ENCODE measurements at regions not wholly inside any gene's neighbourhood (a gene's known extent, or its start where the extent isn't known, plus 50 kb on each side); places are given as distances from the start of the nearest gene placed in this dataset.

DNA sequence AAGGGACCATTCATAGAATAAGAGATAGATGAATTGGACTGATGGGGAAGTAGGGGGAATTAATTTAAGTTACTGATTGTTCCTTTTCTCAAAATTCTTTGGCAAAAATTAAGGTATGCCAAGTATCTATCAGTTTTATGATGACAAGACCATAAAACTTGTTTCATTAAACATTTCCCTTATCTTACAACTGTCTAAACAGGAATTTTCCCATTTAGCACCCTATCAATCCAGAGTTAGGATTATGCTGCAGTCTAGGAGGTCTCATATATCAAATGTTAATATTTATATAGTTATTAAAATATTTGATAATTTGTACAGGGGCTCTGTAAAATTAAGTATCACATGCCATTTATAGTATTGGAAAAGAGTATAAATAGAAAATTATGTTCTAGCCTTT, 51.5 kb upstream of the ARID1B start:
- no peak for DNase-seq (ENCODE audit: low read depth)

DNA sequence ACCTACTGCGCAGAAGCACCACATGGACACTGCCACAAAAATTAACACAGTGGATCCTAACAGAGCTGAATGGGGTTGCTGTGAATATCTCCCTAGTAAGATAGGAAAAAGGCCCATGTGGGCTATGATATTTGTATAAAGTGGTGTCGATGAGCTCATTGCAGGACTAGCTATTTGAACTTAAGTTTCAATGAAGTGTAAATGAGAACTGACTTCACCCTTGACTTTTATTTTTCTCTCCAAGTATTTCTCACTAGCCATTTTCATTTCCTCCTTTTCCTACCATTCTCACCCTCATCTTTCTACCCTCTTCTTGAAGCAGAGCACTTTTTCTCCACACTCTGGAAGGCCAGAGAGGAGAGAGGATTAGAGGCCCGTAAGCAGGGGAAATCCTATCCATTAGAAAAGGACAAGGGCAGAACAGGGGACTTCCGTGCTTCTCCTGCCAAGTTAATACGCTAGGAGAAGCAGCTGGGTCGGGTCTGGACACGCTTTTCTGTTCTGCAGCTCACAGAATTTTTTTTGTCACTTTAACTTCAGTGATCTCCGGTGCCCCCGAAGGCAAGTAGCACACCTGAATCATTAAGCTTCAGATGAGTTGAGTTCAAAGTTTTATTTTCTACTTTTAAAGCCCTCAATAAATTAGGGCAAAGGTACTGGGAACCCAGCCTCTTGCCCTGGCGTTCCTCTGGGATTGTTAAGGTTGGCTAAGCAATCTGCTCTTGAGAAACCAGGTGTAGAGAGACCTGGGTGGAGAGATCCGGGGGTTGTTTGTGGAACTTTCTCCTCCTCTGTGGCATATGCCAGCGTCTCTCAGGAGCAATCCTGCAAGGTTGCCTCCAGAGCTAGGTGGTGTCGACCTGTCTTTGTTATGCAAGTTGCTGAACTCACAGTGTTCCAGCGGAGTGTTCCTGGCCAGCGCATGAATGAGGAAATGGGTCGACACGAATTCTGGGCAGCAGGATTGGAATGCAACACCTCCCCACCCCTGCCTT, 56.2 kb upstream of the ARID1B start:
- no peak for DNase-seq (ENCODE audit: low read depth)

DNA sequence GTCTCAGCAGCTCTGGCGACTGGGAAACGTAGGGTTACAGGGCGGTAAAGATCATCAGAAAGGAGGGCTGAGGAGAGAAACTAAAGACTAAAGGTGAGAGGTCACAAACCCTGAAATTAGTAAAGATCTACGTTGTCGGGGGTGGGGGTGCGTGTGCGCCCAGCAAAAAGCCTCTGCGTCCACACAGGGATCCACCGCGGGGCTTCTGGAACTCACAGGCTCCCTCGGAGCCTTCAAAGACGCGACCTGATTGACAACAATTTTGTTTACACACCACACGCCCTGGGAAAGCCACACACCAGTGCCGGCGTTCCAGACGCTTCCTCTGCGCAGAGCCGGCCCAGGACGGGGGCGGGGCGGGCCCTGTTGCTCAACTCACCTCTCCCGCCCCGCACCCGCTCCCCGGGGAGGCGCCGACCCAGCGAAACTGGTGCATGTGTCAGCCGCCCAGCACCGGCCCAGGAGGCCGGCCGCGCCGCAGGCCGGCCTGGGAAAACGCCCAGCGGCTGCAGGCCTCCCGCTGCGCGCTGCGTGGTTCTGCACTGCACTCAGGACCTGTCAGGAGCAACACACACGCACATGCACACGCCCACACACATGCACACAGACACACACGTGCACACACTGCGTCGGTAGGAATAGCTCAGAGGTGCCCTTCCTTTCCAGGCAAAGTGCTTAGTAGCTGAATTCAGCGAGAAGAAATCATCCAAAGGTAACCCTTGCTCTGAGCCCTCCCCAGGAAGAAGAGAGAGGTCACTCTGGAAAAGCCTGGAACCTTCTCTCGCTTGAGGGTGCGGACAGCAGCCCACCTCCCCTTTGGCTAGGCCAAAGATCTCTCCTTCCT, 57.2 kb upstream of the ARID1B start:
- peak; percentile 65 for DNase-seq (ENCODE audit: low read depth)

DNA sequence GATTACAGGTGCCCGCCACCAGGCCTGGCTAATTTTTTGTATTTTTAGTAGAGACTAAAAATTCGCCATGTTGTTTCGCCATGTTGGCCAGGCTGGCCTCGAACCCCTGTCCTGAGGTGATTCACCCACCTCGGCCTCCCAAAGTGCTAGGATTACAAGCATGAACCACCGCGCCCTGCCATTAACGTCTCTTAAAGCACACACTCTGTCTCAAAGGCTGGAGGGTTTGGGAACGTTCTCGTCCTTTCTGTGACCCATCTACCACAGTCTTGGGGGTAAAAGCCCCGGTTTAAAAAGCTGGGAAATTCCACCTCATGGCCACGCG, 57.8 kb upstream of the ARID1B start:
- DNase-seq (ENCODE audit: low read depth) = no peak

DNA sequence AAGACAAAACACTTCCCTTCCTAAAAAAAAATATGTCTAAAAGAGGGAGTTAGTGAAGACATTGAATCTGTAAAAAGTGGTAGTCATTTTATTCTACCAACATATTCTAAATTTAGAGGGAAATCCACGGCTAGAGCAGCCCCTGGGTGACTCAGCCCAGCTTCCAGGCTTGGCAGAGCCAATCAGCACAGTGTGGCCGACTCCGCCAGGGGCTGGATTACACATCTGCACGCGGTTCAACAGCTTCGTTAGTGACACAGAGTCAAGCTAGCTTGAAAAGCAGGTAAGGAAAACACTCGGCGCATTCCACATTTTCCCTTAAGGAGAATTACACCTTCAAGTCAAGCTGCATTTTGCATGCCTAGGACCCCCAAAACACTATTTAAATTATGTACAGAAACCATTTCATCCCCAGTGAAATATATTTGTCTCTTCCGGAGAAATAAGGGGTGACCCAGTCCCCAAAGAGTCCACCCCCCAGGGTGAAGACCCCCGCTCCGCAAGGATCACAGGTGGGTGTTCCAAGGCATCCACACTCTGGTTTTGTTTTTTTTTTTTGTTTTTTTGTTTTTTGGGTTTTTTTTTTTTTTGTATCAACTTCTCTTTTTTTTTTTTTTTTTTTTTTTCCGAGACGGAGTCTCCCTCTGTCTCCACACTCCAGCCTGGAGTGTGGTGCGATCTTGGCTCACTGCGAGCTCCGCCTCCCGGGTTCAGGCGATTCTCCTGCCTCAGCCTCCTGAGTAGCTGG, 58.4 kb upstream of the ARID1B start:
- DNase-seq (ENCODE audit: low read depth) = no peak

DNA sequence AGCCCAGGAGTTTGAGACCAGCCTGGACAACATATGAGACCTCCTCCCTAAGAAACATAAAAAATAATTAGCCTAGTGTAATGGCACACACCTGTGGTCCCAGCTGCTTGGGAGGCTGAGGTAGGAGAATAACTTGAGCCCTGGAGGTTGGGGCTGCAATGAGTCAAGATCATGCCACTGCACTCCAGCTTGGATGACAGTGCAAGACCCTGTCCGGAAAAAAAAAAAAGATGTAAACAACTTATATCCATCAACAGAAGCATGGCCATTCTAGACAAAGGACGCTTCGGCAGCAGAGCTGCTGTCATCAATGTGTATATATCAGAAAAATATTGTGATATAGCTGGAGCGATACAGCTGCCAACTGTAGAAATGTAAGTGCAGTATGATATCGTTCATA, 59.6 kb upstream of the ARID1B start:
- no peak for DNase-seq (ENCODE audit: low read depth)

DNA sequence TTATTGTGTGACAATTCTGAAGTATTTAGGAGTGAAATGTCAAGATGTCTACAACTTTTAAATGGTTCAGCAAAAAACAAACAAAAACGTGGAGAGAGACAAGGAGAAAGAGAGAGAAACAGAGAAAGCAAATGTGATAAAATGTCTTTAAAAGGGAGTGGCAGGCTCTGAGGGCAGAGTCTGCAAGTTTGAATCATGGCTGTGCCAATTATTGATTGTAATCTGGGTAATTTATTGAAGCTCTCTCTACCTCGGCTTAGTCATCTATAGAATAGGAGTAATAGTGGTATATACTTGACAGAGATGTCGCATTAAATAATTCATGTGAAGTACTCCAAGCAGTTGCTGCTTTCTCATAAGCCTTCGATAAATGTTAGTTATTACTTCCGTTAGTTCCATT, 61.3 kb upstream of the ARID1B start:
- DNase-seq (ENCODE audit: low read depth) = no peak

DNA sequence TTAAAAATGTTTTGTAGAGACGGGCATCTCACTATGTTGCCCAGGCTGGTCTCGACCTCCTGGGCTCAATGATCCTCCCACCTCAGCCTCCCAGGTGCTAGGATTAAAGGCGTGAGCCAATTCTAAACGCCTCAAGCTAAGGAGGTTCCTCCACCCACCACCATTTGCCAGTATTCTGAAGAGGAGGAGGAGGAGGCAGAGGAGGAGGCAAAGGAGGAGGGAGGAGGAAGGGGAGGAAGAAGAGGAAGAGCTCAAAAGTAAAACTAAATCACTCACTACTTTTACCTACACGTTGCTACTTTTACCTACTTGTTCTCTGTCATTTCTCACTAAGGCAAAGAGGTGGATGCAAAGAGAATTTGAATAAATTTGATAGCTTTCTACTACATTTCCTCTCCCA, 63.6 kb upstream of the ARID1B start:
- DNase-seq (ENCODE audit: low read depth) = no peak

DNA sequence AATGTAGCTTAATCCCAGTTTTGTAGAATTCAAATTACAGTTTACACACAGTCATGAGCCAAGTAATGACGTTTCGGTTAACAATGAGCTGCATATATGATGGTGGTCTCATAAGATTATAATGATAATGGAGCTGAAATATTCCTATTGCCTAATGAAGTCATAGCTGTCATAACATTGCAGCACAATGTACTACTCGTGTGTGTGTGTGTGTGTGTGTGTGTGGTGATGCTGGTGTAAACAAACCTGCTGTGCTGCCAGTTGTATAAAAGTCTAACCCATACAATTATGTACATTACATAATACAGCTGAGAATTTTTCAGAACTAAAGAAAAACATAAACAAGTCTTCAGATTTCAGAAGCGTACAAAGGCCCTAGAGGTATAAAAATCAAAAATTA, 66.7 kb upstream of the ARID1B start:
- no peak for DNase-seq (ENCODE audit: low read depth)

DNA sequence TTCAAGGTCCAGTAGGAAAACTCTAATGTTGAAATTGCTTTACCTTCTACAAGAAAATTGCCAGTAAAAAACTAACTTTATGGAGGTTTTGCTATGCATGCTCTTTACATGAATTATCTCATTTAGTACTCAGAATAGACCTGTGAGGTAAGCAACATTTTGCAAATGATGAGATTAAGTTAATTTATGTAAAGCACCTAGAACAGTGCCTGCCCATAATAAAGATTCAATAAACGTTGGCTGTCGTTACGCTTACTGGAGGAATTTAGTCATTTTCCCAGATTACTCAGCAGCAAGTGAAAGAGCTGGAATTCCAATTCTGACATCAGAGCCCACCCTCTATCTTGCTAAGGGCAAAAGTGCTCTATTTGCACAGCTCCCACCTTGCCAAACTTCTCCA, 69.4 kb upstream of the ARID1B start:
- no peak for DNase-seq (ENCODE audit: low read depth)

DNA sequence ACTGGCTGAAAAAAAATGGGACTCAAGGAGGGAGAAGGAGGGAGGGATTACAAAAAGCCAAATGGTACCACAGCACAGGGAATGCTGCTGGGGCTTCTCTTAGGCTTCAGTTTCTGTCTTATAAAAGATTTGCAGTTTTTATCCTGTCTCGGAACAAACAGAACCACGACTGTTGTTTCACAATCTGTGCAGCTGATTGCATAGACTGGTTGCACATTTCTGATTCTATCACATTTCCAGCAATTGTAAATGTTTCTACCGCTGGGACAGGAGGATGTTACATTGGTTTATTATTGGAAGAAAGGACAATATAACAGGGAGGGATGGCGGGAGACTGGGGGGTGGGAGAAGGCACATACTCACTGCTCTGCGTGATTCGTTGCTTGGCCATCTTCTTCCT, 73.5 kb upstream of the ARID1B start:
- no peak for DNase-seq (ENCODE audit: low read depth)

DNA sequence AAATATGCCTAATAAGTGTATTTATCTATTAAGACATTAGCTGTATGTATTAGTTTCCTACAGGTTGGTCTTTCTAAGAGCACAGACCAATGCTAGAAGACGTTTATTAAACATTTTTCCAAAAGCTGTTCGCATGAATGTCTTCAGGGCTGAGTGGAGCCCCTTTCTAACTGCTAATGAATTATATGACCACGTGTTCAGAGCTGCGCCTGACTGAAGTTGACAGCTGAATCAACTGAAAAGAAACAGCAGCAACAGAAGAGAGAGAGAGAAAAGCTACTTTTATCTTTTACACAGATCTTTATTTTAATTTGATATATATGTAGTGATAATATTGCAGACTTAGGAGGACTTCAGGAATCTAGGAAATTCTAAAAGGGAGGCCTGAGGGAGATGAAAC, 75.2 kb upstream of the ARID1B start:
- DNase-seq (ENCODE audit: low read depth) = no peak

DNA sequence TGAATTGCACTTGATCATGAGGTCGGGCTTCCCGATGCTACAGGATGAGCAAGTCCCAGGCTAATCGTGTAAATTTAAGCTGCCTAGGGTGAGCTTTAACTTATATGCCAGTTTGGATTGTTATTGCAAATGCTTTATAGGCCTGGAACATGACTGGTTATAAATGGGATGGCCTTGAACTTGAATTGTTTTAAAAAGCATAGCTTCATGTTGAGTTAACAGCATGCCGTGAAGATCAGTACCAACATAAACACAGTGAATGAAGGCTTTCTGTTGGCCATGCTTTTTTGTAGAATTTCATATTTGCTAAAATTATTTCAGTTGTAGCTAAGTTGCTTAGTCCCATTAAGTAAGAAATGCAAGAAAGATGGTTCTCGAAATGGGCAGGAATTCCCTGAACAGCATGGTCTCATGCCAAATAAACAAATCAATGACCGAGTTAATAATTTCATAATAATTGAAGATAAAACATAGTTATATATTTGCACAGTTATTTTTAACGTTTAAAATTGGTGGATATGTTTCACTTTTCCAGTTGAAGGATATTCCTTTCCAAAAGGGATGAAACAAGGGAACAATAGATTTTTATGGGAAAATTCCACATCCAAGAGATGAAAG, 76.6 kb upstream of the ARID1B start:
- no peak for DNase-seq (ENCODE audit: low read depth)

DNA sequence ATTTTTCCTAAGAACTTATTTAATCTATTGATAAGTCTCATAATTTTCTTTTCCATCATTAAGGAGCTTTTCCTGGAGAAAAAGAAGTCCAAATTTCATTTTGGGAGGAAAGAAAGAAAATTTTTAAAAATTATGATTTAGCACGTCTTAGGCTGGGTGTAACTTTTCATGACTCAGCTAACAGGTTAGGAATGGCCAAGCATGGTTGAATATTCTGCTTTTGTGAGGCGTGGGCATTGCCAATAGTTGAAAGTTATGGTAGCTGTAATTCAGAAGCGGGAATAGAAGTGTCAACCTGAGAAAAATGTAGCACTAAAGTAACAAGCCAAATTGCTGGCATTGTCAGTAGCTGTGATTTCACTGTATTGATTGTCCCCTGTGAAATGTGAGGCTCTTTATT, 77.2 kb upstream of the ARID1B start:
- no peak for DNase-seq (ENCODE audit: low read depth)

DNA sequence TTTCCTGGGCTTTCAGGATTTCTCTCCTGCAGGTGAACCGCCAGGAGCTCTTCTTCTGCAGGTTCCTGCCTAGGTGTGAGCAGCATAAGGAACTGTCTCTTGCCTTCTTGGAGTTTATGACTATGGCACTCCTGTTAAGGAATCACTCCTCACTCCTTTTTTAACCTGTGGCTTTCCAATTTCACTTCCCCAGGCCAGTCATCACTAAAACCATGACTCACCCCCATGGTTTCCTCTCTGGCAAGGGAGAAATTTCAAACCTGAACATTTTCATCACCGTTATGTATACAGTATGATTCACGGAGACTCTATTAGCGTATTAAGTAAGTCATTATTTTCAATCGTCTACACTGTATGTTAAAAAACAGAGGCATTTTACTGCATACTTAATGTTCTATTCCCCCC, 78.2 kb upstream of the ARID1B start:
- DNase-seq (ENCODE audit: low read depth) = no peak

DNA sequence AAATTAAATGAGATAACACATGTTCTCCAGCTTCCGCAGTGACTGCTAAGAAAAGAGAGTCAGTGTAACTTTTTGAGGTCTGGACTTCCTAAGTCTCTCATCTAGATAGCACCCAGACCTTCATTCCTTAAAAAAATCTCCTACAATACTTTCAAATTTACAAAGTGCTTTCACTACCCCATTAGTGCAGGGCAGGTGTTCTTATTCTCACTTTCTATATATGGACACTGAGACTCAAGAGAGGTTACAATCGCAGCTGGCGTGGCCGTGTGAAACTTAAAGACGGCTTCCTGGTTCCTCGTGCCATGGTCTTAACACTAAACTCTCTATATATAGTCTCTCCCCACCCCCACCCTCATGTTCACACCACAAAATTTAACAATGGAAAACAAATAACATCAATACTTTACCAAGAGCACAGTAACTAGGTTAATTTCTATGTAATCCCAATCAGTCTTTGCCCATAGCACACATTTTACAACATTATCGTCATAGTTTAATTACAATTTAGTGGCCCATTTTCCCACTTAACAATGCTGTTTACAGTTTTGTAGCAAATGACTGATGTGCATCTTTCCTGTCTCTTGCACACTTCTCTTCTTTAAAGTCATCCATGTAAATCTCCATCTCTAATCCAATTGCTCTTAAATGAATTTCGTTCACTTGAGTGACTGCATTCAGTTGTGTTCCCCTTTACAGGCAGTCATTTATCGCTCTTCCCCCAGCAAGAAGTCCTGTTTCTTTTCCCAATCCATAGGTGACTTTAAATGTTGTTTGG, 78.8 kb upstream of the ARID1B start:
- DNase-seq (ENCODE audit: low read depth) = no peak

DNA sequence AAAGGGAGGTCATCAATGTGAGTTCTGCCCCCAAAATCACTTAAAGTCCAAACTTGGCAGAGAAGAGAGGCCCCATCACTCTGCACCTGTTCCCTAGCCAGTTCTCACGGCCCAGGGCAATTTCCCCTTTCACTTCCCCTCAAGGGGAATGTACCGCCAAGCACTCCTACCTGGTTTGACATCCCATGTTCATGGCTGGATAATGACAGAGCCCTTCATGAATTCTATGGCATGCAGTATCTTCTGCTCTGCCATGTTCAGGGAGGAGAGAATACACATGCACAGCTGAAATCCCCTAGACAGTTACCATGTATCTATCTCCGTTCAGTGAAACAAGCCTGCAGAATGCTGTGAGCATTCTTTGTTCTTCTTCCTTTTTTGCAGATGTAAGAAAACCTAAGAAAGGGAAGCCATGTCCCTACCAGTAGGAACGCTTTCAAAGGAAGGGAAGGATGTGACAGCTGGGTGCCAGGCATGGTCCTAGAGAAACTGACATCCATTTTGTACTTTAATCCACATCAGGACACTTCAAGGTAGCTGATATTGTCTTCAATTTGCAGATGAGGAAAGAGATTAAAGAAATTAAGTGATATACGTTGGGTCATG, 79.8 kb upstream of the ARID1B start:
- no peak for DNase-seq (ENCODE audit: low read depth)

DNA sequence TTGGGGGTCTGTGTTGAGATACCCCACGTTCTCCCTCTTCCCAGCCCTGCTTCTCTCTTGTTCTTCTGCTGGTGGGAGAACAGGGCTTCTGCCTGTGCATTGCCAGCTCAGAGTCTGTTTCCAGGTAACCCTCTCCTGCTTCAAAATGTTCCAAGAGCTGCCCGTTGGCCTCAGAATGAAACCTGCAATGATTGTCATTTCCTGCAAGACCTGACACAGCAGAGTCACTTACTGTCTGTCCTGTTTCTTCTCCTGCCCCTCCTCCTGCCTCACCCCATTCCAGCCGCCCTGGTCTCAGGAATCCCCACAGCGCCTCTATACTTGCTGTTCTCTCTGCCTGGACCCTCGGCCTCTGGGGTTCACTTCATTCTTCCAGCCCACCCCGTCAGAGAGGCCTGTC, 81.4 kb upstream of the ARID1B start:
- DNase-seq (ENCODE audit: low read depth) = no peak

DNA sequence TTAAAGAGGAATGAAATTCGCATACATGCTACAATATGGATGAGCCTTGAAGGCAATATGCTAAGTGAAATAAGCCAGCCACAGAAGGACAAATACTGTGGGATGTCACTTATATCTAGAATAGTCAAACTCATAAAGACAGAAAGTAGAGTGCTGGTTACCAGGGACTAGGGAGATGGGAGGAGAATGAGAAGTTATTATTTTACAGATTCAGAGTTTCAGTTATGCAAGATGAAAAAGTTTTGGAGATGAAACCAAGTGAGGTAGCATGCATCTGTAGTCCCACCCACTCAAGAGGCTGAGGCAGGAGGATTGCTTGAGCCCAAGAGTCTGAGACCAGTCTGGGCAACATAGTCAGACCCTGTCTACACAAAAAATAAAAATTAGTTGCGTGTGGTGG, 82.5 kb upstream of the ARID1B start:
- DNase-seq (ENCODE audit: low read depth) = no peak

DNA sequence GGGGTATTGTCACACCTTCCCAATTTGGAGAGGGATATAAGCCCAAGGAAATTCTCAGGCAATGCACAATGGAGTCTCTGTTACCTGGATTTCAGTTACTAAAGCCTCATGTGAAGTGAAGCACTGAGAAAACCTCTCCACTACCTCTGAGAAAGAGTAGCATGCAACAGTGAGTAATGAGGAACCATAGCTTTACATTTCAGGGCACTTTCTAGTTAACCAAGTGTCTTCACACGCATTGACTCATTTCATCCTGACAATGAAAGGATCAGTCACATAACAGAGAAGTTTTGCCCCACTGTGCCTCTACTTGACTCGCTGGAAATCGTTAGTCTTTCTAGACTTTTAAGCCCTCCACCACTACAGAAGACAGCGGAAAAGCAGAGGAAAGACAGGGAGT, 86.2 kb upstream of the ARID1B start:
- no peak for DNase-seq (ENCODE audit: low read depth)

DNA sequence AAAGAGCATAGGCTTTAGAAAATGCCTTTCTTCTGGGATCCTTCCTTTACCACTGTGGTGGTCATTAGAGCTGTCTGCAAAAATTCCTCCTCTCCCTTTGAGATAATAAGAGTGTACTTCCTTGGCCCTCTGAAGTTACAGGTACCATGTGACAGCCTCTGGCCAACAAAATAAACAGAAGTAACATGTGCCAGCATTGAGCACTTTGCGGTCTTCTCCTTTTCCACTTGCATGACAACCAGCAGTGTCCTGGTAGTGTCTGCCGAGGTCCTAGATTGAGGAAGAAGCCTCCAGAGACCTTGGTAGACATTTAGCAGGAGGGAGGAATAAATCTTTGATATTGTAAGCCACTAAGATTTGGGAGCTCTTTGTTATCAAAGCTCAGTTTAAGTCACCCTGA, 87.5 kb upstream of the ARID1B start:
- no peak for DNase-seq (ENCODE audit: low read depth)

Data from fibroblast of the conjunctiva (primary cell).